G401.6 (cell line): ENCODE measurements at regions not wholly inside any gene's neighbourhood (a gene's known extent, or its start where the extent isn't known, plus 50 kb on each side); places are given as distances from the start of the nearest gene placed in this dataset.
"Not testable (repeated sequence)": the region's sequence is repeated elsewhere in the genome, so short reads cannot be mapped to it uniquely, and the experiment has no call there.

Source experiments
- FAIRE-seq: peaks from 2 replicates; lab custom pipeline; 2012; peaks lifted over from hg19 to GRCh38; lab: Jason Lieb, UNC

DNA sequence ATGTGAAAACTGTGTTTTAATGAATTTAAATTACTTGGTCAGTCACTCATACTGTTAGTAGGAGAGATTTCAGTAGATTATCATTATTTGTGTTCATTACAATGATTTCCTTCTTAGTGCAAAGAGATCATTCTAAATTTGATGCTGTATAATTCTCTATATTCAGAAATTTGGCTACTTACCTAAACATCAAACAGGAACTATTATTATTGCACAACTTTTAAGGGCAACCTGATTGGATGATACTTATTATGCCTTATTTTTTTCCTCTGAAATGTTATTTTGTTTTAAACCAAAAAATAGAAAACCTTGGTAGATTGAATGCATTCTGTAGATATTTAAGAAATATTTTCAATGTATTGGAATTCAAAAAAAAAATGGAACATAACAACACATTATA, 436.4 kb upstream of the PCDH15 start:
- FAIRE-seq: no peak

DNA sequence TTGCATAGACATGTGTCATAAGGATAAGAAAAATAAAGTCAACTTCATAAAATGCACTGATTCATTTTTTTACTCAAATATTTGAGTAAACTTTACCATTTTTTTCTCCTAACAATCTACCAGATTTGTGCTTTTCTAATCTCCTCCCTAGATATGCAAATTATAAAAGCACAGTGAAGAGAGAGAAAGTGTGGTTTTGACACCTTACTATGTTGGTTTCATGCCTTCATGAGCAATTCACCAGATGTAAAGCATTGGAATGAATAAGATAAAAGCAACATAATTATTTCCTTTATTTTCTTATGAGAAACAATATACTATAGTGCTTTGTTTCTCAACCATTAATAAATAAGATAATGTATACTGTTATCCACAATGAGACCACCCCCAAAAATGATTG, 432.5 kb upstream of the PCDH15 start:
- no peak for FAIRE-seq

DNA sequence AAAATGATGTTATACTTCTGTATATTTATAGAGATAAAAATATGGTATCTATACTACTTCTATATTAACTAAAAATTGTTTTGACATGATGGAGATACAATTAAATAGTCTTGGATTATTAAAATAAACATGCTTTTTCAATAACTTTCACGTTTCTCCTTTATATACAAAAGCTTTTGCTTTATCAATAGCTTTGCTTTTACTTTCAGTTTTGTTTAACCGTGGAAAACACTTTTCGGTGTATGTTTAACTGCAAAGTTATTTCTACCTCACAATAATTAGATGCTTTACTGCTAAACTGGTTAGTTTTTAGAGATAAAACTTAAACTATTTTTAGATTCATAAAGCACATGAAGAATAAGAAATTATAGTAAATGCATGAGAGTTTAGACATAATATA, 432.1 kb upstream of the PCDH15 start:
- FAIRE-seq: no peak

DNA sequence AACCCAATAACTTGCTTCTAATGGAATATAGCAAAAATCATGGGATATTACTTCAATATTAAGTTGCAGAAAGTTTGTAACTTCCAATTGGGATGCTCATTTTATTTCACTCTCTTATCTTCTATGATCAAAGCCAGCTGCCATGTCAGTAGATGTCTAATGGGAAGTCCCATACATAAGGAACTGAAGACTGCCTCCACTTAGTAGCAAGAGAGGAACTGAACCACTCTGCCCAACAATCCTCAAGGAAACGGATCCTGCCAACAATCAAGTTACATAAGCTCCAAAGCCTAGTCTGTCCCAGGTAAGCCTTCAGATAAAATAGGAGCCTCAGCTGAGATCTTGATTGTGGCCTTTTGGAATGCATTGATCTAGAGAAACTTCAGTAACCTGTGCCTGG, 431.5 kb upstream of the PCDH15 start:
- no peak for FAIRE-seq

DNA sequence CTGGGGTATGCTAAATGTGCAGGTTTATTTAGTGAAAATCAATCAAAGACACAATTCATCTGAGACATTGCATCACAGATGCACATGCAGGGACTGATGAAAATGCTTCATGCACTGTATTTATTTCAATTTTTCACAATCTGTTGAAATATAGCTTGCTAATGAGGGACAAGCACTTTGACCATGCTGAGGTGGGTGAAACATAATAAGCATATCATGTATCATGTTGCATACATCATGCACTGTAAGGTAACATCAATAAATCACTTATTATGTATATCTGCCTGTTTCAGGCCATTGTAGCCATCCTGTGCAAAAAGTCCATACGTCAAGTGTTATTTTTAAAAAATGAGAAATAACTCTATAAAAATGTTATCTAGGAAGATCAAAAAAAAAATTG, 426.9 kb upstream of the PCDH15 start:
- FAIRE-seq: no peak

DNA sequence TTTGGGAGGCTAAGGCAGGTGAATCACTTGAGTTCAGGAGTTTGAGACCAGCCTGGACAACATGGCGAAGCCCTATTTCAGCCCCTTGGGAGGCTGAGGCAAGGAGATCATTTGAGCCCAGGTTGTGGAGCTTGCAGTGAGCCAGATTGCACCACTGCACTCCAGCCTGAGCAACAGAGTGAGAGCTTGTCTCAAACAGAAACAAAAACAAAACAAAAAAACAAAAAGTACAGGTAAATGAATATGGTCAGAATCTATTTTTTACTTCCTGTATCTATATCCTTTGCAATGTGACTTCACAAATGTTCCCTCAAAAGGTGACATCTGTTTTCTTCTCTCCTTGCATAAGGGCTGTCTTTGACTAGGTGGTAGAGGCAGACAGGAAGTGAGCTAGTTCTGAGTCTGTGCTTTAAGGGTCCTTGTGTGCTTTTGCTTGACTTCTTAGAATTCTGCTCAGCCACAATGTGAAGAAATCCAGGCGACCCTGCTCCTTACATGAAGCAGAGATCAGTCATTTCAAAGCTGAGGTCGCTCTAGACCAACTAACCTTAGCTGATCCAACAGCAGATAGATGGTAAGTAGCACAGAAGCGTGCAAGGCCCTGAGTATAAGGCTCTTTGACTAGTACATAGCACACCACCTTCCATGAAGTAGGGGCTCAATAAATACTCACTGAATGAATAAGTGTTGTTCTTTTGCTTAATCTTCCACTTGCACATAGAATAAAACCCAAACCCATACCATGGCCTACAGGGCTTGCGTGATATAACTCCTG, 423.2 kb upstream of the PCDH15 start:
- no peak for FAIRE-seq

DNA sequence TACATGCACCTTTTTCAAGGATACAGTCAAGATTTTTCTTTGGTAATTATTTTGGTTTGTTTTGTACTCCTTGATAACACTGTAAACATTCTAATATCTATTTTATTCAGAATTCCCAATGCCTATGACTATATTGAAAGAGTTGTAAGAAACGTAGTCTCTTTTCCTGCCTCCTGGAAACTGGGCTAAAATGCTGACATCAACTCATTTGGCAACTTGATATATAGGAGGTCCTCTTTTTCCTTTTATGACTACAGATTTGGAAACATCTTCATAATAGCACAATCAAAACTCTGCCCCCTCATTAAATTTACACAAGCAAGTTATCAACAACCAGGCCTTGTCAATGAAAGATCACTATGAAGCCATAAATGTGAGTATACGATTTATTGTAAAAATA, 422.3 kb upstream of the PCDH15 start:
- FAIRE-seq: no peak

DNA sequence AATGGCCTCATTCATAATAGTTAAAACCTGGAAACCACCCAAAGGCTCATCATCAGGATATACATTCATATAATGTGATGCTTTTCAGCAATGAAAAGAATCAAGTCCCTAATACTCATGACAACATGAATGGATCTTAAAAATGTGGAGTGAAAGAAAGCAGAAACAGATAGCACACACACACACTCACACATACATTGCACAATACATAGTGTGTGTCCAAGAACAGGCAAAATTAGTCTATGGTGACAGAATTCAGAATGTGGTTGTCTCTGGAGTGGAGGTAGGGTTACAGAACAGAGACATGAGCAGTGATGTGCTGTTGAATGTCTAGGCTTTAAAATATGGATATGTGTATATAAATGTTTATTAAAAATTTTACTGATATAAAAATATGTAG, 419.9 kb upstream of the PCDH15 start:
- FAIRE-seq: no peak

DNA sequence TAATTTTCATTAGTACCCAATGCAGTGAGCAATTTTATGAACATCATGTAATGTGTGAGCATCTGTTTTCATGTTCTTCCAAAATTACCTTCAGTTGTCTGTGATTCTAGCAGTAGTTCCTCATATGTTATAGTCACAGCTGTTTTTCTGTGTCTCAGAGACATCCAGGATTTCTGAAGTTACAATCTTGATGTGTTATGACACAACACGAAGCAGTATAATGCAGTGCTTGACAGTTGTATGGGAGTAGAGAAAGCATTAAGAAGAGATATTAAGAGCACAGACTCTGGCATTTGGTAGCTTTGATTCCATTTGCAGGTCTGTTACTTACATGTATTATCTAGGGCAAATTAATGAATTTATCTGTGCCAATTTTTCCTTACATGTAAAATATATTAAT, 414.7 kb upstream of the PCDH15 start:
- FAIRE-seq: no peak

DNA sequence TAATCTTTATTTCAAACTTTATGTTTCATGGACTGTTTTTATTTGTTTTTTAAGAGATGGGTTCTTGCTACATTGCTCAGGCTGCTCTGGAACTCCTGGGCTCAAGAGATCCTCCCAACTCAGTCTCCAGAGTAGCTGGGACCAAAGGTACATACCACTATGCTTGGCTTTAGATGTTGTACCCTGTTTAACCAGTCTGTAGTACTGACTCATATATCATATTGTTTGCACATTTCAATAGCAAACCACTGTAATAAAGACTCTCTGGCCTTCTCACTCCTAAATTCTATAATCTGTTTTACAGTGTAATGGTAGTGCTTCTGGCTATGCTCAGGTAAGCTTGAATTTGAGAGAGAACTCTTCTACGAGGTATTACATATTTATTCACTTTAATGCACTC, 413.6 kb upstream of the PCDH15 start:
- no peak for FAIRE-seq

DNA sequence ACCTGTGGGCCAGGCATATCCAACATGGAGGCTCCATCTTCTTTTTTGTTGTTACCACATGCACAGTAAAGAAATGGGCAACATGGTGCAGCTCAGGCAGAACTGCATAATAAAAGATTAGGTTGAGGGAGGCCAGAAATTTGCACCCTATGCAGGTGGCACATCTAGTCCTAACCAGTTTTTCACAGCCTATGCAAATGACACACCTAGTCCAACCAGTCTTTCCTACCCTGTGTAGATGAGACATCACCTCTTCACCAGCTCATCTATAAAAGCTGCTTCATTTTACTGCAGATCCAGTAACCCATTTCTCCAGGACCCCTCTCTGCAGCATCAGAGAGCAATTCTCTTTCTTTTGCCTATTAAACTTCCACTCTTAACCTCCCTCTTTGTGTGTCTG, 411.0 kb upstream of the PCDH15 start:
- no peak for FAIRE-seq

DNA sequence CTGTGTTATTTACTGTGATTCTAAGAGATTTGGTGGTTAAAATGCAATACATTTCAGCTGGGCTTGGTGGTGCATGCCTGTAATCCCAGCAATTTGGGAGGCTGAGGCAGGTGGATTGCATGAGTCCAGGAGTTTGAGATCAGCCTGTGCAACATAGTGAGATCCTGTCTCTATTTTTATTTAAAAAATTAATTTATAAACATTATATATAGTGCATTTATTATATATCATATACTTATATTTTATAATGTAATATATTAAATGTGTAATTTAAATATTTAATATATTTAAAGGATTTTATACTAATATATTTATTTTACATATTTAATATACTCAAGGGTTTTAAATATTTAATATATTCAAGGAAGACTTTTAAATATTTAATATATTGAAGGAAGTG, 402.8 kb upstream of the PCDH15 start:
- FAIRE-seq: peak; percentile 93

DNA sequence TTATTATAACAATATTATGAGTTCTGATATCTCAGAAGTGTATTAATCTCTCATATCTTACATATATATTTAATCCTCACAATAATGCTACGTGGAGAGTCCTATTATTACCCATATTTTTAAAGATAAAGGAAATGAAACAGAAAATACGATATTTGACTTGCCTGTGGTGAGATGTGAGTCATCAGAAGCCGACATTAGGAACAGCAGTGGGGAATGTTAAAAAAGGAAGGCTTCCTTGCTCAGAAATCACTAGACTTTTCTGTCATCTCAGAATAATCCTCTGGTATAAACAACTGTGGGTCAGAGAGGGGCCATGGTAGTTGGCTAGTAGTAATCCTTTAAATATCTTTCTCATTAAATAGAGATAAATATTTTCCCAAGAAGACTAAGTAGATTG, 402.3 kb upstream of the PCDH15 start:
- FAIRE-seq: no peak

DNA sequence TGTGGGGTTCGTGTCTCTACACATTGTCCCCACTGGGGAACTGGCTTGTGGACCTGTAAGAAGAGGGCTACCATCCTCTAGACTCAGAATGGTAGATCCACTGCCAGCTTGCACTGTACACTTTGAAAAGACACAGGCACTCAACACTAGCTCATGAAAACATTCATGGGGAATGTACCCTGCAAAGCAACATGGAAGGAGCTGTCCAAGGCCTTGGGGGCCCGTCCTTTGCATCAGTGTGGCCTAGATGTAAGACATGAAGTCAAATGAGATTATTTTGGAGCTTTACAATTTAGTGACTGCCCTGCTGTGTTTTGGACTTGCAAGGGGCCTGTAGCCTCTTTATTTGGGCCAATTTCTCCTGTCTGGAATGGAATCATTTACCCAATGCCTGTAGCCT, 399.0 kb upstream of the PCDH15 start:
- FAIRE-seq: no peak

DNA sequence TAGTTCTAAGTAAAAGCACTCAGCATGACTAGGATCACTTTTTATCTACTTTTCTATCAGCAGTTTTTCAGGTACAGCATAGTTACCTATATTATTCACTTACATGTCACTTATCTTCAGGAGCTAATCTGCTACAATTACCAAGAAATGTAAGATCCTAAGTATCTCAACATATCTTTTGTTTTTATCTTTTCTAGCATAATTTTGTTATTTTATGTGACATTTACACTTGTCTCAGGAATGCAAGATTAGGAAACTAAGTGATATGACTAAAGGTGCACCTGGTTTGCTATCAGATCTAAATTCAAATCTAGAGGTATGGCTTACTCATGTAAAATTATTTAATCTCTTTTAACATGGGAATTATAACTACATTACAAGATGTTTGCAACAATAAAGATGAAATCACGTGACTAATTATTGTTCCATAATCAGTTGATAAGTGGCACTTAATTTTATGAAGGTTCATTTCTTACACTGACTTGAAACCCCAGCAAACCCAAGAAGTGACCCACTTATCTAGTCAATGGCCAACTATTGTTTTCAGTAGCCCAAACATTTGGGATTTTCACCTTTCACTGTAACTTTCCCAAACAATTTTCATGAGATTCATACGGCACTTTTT, 390.3 kb upstream of the PCDH15 start:
- no peak for FAIRE-seq

DNA sequence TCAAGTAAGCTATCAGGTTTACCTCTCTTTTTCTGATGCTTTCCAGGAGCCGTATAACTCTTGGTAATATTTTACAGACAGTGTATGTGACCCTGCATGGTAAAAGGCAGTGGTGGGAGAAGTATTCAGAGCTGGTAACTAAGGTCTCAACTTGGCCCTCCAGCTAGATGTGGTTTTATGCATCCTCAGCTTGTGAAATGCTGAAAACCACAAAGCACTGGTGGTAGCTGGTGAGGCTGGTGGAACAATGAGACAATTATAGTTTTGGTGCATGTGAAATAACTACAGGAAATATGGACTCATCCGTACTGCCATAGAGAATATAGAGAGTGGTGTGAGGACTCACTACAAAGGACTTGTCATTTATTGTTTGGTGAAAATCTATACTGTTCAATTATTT, 383.0 kb upstream of the PCDH15 start:
- FAIRE-seq: no peak

DNA sequence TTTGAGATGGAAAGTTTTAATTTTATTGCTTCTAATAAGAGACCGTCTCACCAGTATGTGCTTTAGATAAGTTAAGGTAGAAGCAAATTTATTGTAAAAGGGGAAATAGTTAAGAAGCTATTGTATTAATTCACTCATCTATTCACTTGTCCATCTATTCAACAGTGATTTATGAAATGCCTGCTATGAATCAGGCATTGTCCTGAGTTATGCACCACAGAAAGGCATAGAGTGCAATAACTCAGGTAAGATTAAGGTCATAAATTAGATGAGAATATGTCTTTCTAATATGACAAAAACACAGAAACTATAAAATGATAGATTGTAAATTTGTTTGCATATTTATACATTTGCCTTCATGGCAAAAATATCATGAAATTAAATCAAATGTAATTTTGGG, 379.3 kb upstream of the PCDH15 start:
- FAIRE-seq: no peak

DNA sequence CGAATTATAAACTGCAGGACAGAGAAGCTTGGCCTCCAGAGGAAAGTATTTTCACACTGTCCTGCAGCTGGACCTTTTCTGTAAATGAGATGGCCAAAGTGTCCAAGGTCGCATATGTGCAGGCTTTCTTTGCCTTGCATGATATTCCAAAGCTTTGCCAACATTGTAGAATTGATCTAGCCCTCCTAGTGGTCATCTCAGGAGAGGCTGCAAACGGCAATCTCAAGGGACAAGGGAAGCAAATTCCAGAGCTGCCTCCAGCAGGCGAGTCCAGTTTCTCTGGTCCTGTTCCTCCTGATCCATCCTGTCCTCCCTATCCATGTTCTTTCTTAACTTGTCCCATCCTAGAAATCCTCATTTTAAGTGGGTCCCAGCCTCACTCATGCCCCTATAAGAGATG, 373.4 kb upstream of the PCDH15 start:
- no peak for FAIRE-seq

DNA sequence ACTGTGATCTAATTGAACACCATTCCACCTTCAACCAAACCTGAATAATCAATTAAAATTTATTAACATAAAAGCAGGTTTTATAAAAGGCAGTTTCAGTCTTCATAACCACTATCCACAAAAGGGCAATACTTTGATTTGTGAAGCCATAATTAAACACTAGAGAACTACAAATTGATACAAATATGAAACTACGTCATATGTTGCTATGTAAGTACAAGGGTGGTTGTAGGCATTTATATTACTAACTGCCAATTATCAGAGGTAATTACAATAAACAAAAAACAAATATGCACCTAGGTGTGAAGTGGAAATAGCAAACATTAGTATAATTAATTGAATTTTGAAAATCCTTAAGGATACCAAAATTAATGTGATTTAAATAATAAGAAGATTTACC, 368.5 kb upstream of the PCDH15 start:
- no peak for FAIRE-seq

DNA sequence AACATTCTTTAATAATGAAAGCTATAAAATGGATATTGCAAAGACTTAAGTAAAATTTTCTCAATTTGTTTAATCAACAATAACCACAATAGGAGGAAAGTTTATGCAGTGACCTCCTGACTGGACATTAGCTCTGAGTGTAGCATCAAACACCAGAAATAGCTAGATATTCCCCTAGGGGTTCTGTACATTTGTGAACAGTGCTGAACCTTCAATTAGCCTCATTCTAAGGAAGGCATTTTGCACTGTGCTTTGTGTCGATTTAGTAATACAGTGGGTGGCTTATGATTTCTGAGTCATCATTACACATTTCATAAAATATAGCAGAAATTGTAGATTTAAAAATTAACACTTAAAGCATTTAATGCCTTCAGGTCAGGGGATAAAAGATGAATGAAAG, 367.3 kb upstream of the PCDH15 start:
- no peak for FAIRE-seq

DNA sequence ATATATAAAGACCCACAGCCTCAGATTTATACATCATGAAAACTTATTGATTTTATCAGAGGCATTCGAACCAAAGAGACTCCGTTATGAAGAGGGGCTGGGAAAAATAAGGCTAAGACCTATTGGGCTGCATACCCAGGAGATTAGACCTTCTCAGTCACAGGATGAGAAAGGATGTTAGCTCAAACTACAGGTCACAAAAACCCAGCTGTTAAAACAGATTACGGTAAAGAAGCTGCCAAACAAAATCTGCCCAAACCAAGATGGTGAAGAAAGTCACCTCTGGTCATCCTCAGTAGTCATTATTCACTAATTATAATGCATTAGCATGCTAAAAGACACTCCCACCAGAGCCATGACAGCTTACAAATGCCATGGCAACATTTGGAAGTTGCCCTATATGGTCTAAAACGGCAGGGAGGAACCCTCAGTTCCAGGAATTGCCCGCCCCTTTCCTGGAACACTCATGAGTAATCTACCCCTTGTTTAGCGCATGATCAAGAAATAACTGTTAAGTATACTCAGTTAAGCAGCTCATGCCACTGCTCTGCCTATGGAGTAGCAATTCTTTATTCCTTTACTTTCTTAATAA, 362.5 kb upstream of the PCDH15 start:
- FAIRE-seq: no peak

DNA sequence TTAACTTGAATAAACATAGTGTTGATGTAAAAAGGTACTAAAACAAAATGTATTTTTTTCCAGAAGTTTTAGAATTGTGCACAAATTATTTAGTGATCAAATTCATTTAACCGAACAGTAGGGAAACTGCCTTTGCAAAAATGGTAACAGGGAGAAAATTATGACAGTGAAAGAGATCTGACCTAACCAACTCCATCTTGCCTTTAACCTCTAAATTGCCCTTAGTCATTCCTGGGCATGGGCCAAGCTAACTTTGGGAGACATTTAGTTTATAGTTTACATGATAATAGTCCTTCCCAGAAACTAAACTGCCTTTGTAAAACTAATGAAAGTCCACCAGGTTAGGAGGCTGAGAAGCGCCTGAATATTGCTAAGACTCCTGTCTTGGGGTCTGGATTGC, 361.3 kb upstream of the PCDH15 start:
- FAIRE-seq: not testable (repeated sequence)

DNA sequence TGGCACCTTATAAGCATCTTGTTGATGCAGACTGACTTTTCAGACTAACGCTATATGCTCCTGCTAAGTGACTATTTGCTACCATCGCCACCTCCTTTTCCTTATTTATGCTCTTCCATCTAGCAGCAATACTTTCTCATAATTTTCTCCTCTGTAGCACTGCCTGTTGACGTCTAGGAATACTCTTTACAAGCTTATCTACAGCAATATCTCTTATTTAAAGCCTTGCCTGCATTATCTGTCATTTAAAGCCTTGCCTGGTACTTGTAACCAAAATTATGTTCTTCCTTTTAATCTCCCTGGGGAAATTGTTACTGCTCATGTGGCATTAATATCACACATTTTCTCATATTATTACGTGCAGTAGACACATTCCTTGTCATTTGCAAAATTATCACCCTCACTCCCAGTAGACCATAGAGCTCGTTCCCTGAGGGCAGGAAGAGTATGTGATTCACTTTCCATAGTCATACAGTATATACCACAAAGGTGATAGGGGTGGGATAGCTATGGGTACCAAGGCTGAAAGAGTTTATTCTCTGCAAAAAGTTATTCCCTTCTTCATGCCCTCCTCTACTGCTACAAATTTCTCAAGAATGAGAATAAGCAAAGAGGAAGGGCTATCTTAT, 359.7 kb upstream of the PCDH15 start:
- FAIRE-seq: no peak

DNA sequence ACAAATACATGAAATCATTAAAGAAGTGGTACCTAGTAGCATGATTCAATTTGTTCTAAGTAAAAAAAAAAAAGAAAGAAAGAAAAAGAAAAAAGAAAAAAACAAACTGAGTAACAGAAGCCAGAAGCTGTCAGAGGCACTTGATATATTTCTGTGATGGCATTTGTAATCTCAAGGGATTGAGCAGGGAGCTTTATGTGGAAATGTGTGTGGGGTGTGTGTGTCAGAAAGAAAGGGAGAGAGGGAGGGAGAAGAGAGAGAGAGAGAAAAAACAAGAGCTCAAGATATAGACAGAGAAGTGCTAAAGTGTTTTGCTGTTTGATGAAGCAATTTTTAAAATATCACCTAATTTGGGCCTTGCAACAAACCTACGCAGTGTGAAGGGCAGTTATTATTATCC, 357.6 kb upstream of the PCDH15 start:
- no peak for FAIRE-seq
